Nephron progenitor cell (in vitro differentiated cells): ENCODE measurements at regions not wholly inside any gene's neighbourhood (a gene's known extent, or its start where the extent isn't known, plus 50 kb on each side); places are given as distances from the start of the nearest gene placed in this dataset.
A peak's percentile ranks its signal among the peaks of the same experiment; 100 is the strongest.

Experiments
- DNase-seq: peaks from one replicate; pipeline ENCODE4 v3.0.0; 2021
- H3K27ac Mint-ChIP-seq: 2 replicates; pipeline ENCODE4 v1.8.0; 2021; ENCODE audit warnings: mild to moderate bottlenecking, moderate library complexity, mixed read lengths
- H3K27me3 Mint-ChIP-seq: 2 replicates; pipeline ENCODE4 v1.8.0; 2021; ENCODE audit warnings: mild to moderate bottlenecking, low read depth, mixed read lengths; ENCODE audit not compliant: poor library complexity
- H3K36me3 Mint-ChIP-seq: 2 replicates; pipeline ENCODE4 v1.8.0; 2021; ENCODE audit warnings: low read depth, mixed read lengths
- H3K4me1 Mint-ChIP-seq: 2 replicates; pipeline ENCODE4 v1.8.0; 2021; ENCODE audit warnings: mixed read lengths
- H3K4me3 Mint-ChIP-seq: 2 replicates; pipeline ENCODE4 v1.8.0; 2021; ENCODE audit warnings: mild to moderate bottlenecking, moderate library complexity, mixed read lengths
- H3K9me3 Mint-ChIP-seq: 2 replicates; pipeline ENCODE4 v1.8.0; 2021; ENCODE audit warnings: mild to moderate bottlenecking, moderate library complexity, mixed read lengths
- TF ChIP-seq, protein P1 (sequence below): fragments of 200-600 bp; sonication (generic); IDR thresholded peaks from 2 replicates; pipeline ENCODE4 v1.5.0; 2021; ENCODE audit warnings: antibody characterized with exemption

DNA sequence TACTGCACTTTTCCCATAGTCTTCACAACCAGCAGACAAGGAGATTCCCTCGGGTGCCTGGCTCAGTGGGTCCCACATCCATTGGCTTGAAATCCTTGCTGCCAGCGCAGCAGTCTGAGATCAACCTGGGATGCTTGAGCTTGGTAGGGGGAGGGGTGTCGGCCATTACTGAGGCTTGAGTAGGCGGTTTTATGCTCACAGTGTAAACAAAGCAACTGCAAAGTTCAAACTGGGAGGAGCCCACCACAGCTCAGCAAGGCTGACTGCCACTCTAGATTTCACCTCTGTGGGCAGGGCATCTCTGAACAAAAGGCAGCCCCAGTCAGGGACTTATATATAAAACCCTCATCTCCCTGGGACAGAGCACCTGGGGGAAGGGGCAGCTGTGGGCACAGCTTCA is 512.3 kb upstream of the MPDZ start:
- peaks cover 47% of the 10 kb centered on the region for H3K9me3 Mint-ChIP-seq
- no peak overlapping the region for H3K4me3 Mint-ChIP-seq
- no peak for DNase-seq
- peaks cover 25% of the 10 kb centered on the region for H3K36me3 Mint-ChIP-seq
- TF ChIP-seq, protein P1, sequence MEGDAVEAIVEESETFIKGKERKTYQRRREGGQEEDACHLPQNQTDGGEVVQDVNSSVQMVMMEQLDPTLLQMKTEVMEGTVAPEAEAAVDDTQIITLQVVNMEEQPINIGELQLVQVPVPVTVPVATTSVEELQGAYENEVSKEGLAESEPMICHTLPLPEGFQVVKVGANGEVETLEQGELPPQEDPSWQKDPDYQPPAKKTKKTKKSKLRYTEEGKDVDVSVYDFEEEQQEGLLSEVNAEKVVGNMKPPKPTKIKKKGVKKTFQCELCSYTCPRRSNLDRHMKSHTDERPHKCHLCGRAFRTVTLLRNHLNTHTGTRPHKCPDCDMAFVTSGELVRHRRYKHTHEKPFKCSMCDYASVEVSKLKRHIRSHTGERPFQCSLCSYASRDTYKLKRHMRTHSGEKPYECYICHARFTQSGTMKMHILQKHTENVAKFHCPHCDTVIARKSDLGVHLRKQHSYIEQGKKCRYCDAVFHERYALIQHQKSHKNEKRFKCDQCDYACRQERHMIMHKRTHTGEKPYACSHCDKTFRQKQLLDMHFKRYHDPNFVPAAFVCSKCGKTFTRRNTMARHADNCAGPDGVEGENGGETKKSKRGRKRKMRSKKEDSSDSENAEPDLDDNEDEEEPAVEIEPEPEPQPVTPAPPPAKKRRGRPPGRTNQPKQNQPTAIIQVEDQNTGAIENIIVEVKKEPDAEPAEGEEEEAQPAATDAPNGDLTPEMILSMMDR: no peak
- H3K27ac Mint-ChIP-seq: no peak overlapping the region
- H3K27me3 Mint-ChIP-seq: peaks cover 3% of the 10 kb centered on the region
- peaks cover 14% of the 10 kb centered on the region for H3K4me1 Mint-ChIP-seq

GRCh38 chr9:13790055-13790454 is 510.6 kb upstream of the MPDZ start:
- peaks cover 30% of the 10 kb centered on the region for H3K9me3 Mint-ChIP-seq
- H3K4me3 Mint-ChIP-seq: no peak overlapping the region

GRCh38 chr9:13787234-13787833 is 507.8 kb upstream of the MPDZ start:
- Mint-ChIP-seq H3K27me3 (no peaks in the 10 kb centered on the region), H3K4me1 (peaks cover 21% of the 10 kb centered on the region), H3K27ac (peak overlapping the region; percentile 15), H3K36me3 (peaks cover 3% of the 10 kb centered on the region), H3K9me3 (peaks cover 3% of the 10 kb centered on the region), H3K4me3 (no peak overlapping the region)
- TF ChIP-seq, protein P1: no peak
- no peak for DNase-seq

More at GRCh38 chr9:13790055-13790454, 510.6 kb upstream of the MPDZ start:
- H3K27me3 Mint-ChIP-seq: no peaks in the 10 kb centered on the region
- no peak for DNase-seq
- peaks cover 20% of the 10 kb centered on the region for H3K36me3 Mint-ChIP-seq
- TF ChIP-seq, protein P1: no peak
- H3K4me1 Mint-ChIP-seq: peaks cover 21% of the 10 kb centered on the region
- H3K27ac Mint-ChIP-seq: no peak overlapping the region

DNA sequence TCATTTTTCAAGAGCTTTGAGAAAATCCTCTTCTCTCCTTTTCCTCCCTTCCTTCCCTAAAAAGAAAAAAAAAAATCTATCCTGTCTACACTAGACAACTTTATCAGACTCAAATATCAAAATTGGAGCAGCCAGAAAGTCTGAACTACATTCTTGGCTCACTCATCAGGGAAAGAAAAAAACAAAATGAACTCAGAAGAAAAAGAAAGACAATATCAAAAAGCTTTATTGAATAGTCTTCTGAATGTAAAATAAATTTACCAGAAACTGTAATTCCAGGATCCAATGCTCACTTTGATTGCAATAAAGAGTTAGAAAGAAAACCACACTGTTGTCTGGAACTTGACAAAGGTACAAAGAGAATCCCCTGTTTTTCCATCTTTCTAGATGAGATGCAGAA is 507.2 kb upstream of the MPDZ start:
- peaks cover 20% of the 10 kb centered on the region for H3K4me1 Mint-ChIP-seq
- no peaks in the 10 kb centered on the region for H3K9me3 Mint-ChIP-seq
- no peaks in the 10 kb centered on the region for H3K36me3 Mint-ChIP-seq
- TF ChIP-seq, protein P1: no peak
- no peak for DNase-seq
- H3K27me3 Mint-ChIP-seq: no peaks in the 10 kb centered on the region
- no peak overlapping the region for H3K4me3 Mint-ChIP-seq
- H3K27ac Mint-ChIP-seq: no peak overlapping the region

DNA sequence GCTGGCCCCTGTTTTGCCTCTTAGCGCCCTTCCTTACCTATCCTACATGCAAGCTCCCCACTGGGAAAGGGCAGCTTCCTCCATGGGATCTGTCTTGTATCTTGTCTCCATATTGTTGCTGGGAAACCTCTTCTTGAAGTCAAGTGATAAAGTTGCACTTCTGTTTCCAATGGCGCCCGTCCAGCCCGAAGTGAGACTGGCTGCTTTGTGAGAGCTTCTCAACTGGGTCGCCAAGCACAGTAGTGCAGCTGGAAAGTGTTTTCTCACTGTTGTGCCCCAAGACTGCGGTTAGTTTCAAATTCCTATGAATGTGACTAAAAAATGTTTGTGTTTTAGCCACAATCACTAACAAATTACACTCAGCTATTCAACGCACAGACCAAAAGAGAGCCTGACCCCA is 506.6 kb upstream of the MPDZ start:
- Mint-ChIP-seq H3K27me3 (no peaks in the 10 kb centered on the region), H3K36me3 (no peaks in the 10 kb centered on the region), H3K9me3 (no peaks in the 10 kb centered on the region), H3K4me1 (peaks cover 15% of the 10 kb centered on the region), H3K4me3 (no peak overlapping the region), H3K27ac (no peak overlapping the region)
- TF ChIP-seq, protein P1: no peak
- DNase-seq: no peak

DNA sequence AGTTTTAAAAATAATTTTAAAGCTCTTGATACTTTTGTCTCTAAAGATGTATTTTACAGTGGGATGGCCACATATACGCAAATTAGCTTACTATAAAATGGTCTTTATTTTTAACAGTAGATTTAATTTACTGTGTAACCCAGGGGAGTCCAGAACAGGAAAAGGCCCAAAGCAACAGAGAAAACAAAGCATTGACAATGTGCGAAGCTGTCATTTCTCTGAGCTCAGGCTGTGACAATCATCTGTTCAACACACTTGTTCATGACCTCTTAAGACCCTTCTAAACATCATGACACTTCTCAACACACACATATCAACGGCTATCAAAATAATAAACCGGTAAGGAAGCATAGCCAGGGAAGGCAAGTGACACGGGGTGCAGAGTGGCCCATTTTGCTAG is 499.6 kb upstream of the MPDZ start:
- no peak overlapping the region for H3K4me3 Mint-ChIP-seq
- H3K27ac Mint-ChIP-seq: no peak overlapping the region
- TF ChIP-seq, protein P1: no peak
- H3K9me3 Mint-ChIP-seq: no peaks in the 10 kb centered on the region
- no peaks in the 10 kb centered on the region for H3K36me3 Mint-ChIP-seq
- no peak for DNase-seq
- peaks cover 4% of the 10 kb centered on the region for H3K4me1 Mint-ChIP-seq
- H3K27me3 Mint-ChIP-seq: no peaks in the 10 kb centered on the region
